ENCODE measurements at regions not wholly inside any gene's neighbourhood (a gene's known extent, or its start where the extent isn't known, plus 50 kb on each side); places are given as distances from the start of the nearest gene placed in this dataset.

DNA sequence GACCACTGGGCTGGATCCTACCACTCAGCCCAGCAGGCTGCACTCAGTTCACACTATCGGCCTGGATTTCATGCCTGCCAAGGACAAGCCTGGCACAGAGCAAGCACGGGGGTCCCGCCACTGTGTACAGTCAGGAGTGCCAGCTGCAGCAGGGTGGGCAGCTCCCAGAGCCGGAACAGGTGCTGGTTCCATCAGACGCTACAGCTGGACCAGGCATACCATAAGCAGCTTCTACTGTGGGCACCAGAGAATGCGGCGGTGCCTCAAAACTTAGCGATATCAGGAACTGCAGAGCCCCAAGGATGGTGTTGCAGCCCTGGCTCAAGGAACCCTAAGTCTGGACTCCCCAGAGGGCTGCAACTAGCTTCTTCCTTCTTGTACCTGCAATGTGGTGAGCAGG is 124.8 kb downstream of the BCHE start:
- TF ChIP-seq POLR2A (IDR thresholded peaks at IDR 0.05; ENCODE audit: extremely low read depth, insufficient read length): no peak
- TF ChIP-seq, protein P1, sequence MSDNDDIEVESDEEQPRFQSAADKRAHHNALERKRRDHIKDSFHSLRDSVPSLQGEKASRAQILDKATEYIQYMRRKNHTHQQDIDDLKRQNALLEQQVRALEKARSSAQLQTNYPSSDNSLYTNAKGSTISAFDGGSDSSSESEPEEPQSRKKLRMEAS (IDR thresholded peaks at IDR 0.05; ENCODE audit: low read depth, low read length): no peak
